GM12801 (cell line): ENCODE measurements at regions not wholly inside any gene's neighbourhood (a gene's known extent, or its start where the extent isn't known, plus 50 kb on each side); places are given as distances from the start of the nearest gene placed in this dataset.

ENCODE experiments used
- TF ChIP-seq, protein P1 (sequence below): IDR thresholded peaks from one replicate; pipeline ENCODE4 v1.5.1; 2011; ENCODE audit warnings: control low read depth; ENCODE audit not compliant: insufficient read length; ENCODE audit errors: extremely low read depth

DNA sequence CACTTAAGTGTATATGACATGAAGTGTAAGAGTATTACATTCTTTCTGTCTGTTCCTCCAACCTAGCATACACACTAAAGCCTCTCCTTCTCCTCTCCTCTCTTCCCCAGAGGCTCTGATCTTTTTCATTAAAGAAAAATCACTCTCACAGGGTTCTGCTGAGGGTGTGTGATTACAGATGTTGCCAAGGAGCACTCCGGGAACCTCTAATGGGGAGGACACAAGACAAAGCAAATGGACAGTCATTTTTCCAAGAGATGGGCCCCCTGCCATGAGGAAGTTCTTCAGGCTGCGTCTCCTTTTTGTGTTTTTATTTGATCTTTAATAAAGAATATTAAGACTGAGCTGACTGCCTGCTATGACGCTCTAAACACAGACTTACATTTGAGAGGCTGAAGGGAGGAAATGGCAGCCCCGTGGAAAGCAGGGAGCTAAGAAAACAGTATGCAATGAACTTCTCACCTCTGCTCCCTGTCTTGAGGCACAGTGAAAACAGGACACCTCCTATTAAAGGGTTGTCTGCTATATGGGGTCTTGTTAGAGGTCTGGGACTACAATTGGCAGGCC is 578.1 kb downstream of the PIK3C3 start:
- TF ChIP-seq, protein P1, sequence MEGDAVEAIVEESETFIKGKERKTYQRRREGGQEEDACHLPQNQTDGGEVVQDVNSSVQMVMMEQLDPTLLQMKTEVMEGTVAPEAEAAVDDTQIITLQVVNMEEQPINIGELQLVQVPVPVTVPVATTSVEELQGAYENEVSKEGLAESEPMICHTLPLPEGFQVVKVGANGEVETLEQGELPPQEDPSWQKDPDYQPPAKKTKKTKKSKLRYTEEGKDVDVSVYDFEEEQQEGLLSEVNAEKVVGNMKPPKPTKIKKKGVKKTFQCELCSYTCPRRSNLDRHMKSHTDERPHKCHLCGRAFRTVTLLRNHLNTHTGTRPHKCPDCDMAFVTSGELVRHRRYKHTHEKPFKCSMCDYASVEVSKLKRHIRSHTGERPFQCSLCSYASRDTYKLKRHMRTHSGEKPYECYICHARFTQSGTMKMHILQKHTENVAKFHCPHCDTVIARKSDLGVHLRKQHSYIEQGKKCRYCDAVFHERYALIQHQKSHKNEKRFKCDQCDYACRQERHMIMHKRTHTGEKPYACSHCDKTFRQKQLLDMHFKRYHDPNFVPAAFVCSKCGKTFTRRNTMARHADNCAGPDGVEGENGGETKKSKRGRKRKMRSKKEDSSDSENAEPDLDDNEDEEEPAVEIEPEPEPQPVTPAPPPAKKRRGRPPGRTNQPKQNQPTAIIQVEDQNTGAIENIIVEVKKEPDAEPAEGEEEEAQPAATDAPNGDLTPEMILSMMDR = no peak

DNA sequence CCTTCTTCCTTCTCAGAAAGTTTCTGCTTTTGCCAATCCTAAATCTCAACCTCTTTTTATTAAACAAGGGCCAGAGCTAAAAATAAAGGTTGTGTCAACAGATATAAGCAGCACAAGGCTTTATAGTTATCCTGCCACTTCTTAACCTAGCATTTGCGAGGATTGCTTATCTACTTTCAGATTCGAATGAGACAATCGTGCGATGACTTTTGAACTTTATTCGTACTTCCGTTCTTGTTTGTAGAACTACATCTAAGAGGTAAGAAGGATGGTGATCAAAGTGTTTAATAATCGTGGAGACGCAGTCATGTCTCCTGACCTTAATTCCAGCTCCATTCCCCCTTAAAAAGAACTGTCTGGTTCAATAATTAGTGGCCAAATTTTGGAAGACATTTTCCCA is 578.6 kb downstream of the PIK3C3 start:
- TF ChIP-seq, protein P1 = no peak

DNA sequence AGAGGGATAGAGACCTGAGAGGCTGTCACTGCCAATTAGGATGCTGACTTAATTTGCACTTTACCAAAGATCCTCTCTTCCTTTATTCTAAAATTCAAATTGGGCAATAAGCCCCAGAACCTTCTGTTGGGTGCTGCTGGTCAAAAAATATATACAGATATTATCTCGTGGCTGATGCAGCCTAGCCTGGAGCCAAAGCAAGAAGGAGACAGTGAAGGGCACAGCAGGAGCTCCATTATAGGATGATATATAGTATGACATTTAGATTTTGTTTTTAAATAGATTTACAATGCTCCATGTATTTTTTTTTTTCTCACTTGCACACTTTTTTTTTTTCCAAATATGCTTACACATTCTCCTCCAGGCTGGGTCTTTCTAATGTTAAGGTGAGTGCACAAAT is 579.3 kb downstream of the PIK3C3 start:
- TF ChIP-seq, protein P1 = no peak

DNA sequence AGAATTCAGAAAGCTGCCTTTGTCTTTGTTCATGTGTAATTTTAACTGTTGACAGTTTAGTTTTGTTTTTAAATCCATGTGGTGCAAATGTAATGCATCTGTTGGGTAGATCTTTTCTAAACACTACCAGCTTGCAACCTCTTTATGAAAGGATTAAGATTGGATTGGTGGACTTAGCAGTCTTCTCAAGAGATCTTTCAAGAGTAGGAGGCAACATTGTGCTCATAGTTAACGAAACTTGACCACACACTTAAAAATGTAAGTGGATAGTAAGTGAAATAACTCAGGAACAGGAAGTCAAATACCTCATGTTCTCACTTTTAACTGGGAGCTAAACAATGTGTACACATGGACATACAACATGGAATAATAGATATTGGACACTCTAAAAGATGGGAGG is 579.0 kb downstream of the RIT2 start:
- TF ChIP-seq, protein P1 = no peak

DNA sequence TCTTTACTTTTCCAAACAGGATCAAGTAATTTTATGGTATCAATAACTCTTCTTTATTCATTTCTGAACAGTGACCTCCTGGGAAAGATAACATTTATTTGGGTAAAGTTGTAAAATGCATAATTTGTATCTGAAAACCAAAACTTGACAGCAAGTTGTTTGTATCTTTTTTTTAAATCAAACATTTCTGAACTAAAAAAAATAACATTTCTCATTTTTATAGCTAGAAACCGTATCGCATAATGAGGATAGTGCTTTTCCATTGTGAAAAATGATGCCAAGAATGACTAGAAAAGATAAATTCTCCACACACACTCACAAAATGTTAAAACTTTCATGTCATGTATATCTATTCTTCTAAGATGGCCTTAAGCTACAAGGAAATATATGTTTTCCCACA is 578.2 kb downstream of the RIT2 start:
- TF ChIP-seq, protein P1 = no peak

DNA sequence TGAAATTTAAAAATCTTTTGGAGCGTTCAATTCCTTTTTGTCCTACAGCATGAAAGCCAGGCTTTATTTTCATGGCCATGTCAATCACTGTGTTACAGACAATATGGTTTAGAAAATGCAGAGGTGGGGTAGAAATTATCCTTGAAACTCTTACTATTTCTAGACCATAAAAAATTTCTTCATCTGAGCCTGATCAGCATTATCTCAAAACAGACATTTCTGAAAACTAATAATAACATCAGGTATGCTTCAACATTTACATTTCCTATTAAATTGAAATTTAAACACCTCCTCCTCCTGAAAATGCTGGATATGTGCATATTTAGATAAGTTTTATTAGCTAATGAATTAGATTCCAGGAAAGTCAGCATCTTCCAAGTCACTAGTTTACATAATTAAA is 570.6 kb downstream of the RIT2 start:
- TF ChIP-seq, protein P1 = no peak

DNA sequence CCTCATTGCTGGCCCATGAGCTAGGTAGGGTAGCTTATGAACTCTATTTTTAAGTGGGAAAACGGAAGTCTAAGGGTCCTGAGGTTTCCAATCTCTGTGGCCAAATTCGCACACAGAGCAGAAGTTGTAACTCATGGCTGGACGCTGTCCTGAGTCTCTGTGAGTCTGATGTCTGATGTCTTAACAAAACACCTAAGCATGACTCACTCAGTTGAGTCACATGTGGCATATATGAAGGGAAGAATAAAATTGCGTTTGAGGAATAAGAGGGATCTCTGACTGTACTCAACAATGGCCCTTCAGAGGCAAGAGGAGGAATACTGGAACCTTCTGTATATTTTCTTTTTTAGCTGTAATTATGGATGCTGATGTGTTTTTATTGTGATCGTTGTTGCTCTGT is 569.7 kb downstream of the RIT2 start:
- TF ChIP-seq, protein P1 = no peak
